ENCODE measurements at regions not wholly inside any gene's neighbourhood (a gene's known extent, or its start where the extent isn't known, plus 50 kb on each side); places are given as distances from the start of the nearest gene placed in this dataset.
"Not testable (repeated sequence)": the region's sequence is repeated elsewhere in the genome, so short reads cannot be mapped to it uniquely, and the experiment has no call there.

- peaks cover 10% of the 10 kb centered on the region for H3K9me3 Mint-ChIP-seq (ENCODE audit: low read depth)
- H3K27ac Mint-ChIP-seq: no peak overlapping the region
- no peaks in the 10 kb centered on the region for H3K36me3 Mint-ChIP-seq
- H3K27me3 Mint-ChIP-seq: peaks cover 5% of the 10 kb centered on the region
- no peak overlapping the region for H3K4me3 Mint-ChIP-seq
- H3K4me1 Mint-ChIP-seq (ENCODE audit: low read depth): no peaks in the 10 kb centered on the region
Measured at GRCh38 chr6:140533526-140533925, 1159.1 kb upstream of the CITED2 start.

- Mint-ChIP-seq H3K27me3 (no peaks in the 10 kb centered on the region), H3K4me1 (ENCODE audit: low read depth) (no peaks in the 10 kb centered on the region), H3K9me3 (ENCODE audit: low read depth) (no peaks in the 10 kb centered on the region), H3K4me3 (no peak overlapping the region), H3K27ac (no peak overlapping the region), H3K36me3 (no peaks in the 10 kb centered on the region)
Measured at GRCh38 chr6:140504776-140505175, 1130.3 kb upstream of the CITED2 start.

GRCh38 chr6:140500849-140501248, 1126.4 kb upstream of the CITED2 start:
- Mint-ChIP-seq H3K9me3 (ENCODE audit: low read depth) (no peaks in the 10 kb centered on the region), H3K27me3 (no peaks in the 10 kb centered on the region), H3K4me1 (ENCODE audit: low read depth) (no peaks in the 10 kb centered on the region), H3K4me3 (no peak overlapping the region), H3K36me3 (no peaks in the 10 kb centered on the region), H3K27ac (no peak overlapping the region)

GRCh38 chr6:140499607-140500006, 1125.2 kb upstream of the CITED2 start:
- Mint-ChIP-seq H3K9me3 (ENCODE audit: low read depth) (no peaks in the 10 kb centered on the region), H3K4me1 (ENCODE audit: low read depth) (no peaks in the 10 kb centered on the region), H3K36me3 (no peaks in the 10 kb centered on the region)

GRCh38 chr6:140494321-140495108, 1120.1 kb upstream of the CITED2 start:
- Mint-ChIP-seq H3K36me3 (no peaks in the 10 kb centered on the region), H3K27me3 (peaks cover 3% of the 10 kb centered on the region), H3K9me3 (ENCODE audit: low read depth) (no peaks in the 10 kb centered on the region), H3K4me3 (no peak overlapping the region), H3K27ac (no peak overlapping the region), H3K4me1 (ENCODE audit: low read depth) (no peaks in the 10 kb centered on the region)

More at GRCh38 chr6:140499607-140500006, 1125.2 kb upstream of the CITED2 start:
- Mint-ChIP-seq H3K27me3 (peaks cover under 1% of the 10 kb centered on the region), H3K4me3 (no peak overlapping the region), H3K27ac (no peak overlapping the region)

GRCh38 chr6:140493470-140493869, 1119.0 kb upstream of the CITED2 start:
- not testable (repeated sequence) for H3K4me3 Mint-ChIP-seq; H3K27ac Mint-ChIP-seq; H3K27me3 Mint-ChIP-seq; H3K4me1 Mint-ChIP-seq (ENCODE audit: low read depth); H3K9me3 Mint-ChIP-seq (ENCODE audit: low read depth); H3K36me3 Mint-ChIP-seq

- Mint-ChIP-seq H3K4me1 (ENCODE audit: low read depth) (no peaks in the 10 kb centered on the region), H3K4me3 (no peak overlapping the region), H3K9me3 (ENCODE audit: low read depth) (no peaks in the 10 kb centered on the region), H3K27me3 (peaks cover 3% of the 10 kb centered on the region), H3K27ac (no peak overlapping the region), H3K36me3 (no peaks in the 10 kb centered on the region)
Measured at GRCh38 chr6:140490081-140490480, 1115.6 kb upstream of the CITED2 start.

GRCh38 chr6:140487586-140487985, 1113.1 kb upstream of the CITED2 start:
- Mint-ChIP-seq H3K36me3 (no peaks in the 10 kb centered on the region), H3K4me1 (ENCODE audit: low read depth) (no peaks in the 10 kb centered on the region), H3K4me3 (no peak overlapping the region), H3K27me3 (no peaks in the 10 kb centered on the region), H3K27ac (no peak overlapping the region), H3K9me3 (ENCODE audit: low read depth) (no peaks in the 10 kb centered on the region)

- Mint-ChIP-seq H3K4me3 (no peak overlapping the region), H3K27me3 (no peaks in the 10 kb centered on the region), H3K4me1 (ENCODE audit: low read depth) (no peaks in the 10 kb centered on the region), H3K27ac (no peak overlapping the region), H3K9me3 (ENCODE audit: low read depth) (no peaks in the 10 kb centered on the region), H3K36me3 (no peaks in the 10 kb centered on the region)
Measured at GRCh38 chr6:140486450-140487361, 1112.3 kb upstream of the CITED2 start.

- Mint-ChIP-seq H3K27me3 (no peaks in the 10 kb centered on the region), H3K4me1 (ENCODE audit: low read depth) (no peaks in the 10 kb centered on the region), H3K9me3 (ENCODE audit: low read depth) (no peaks in the 10 kb centered on the region), H3K4me3 (no peak overlapping the region), H3K36me3 (no peaks in the 10 kb centered on the region), H3K27ac (no peak overlapping the region)
Measured at GRCh38 chr6:140485740-140486449, 1111.4 kb upstream of the CITED2 start.

GRCh38 chr6:140480852-140481251, 1106.4 kb upstream of the CITED2 start:
- H3K4me1 Mint-ChIP-seq (ENCODE audit: low read depth): no peaks in the 10 kb centered on the region
- no peaks in the 10 kb centered on the region for H3K27me3 Mint-ChIP-seq
- no peaks in the 10 kb centered on the region for H3K36me3 Mint-ChIP-seq
- H3K9me3 Mint-ChIP-seq (ENCODE audit: low read depth): peaks cover 3% of the 10 kb centered on the region
- no peak overlapping the region for H3K4me3 Mint-ChIP-seq
- H3K27ac Mint-ChIP-seq: no peak overlapping the region

GRCh38 chr6:140478631-140479030, 1104.2 kb upstream of the CITED2 start:
- H3K27ac Mint-ChIP-seq: no peak overlapping the region
- no peaks in the 10 kb centered on the region for H3K36me3 Mint-ChIP-seq
- no peak overlapping the region for H3K4me3 Mint-ChIP-seq
- no peaks in the 10 kb centered on the region for H3K4me1 Mint-ChIP-seq (ENCODE audit: low read depth)
- H3K27me3 Mint-ChIP-seq: no peaks in the 10 kb centered on the region
- H3K9me3 Mint-ChIP-seq (ENCODE audit: low read depth): peaks cover 3% of the 10 kb centered on the region

GRCh38 chr6:140475086-140475485, 1100.6 kb upstream of the CITED2 start:
- Mint-ChIP-seq H3K27ac (no peak overlapping the region), H3K36me3 (no peaks in the 10 kb centered on the region), H3K9me3 (ENCODE audit: low read depth) (peaks cover 3% of the 10 kb centered on the region), H3K27me3 (no peaks in the 10 kb centered on the region), H3K4me3 (no peak overlapping the region), H3K4me1 (ENCODE audit: low read depth) (no peaks in the 10 kb centered on the region)

- Mint-ChIP-seq H3K4me1 (ENCODE audit: low read depth) (no peaks in the 10 kb centered on the region), H3K27me3 (peaks cover 9% of the 10 kb centered on the region), H3K36me3 (no peaks in the 10 kb centered on the region), H3K9me3 (ENCODE audit: low read depth) (peaks cover 5% of the 10 kb centered on the region), H3K27ac (no peak overlapping the region), H3K4me3 (no peak overlapping the region)
Measured at GRCh38 chr6:140464720-140465119, 1090.3 kb upstream of the CITED2 start.

GRCh38 chr6:140463312-140463710, 1088.9 kb upstream of the CITED2 start:
- H3K27me3 Mint-ChIP-seq: peaks cover 9% of the 10 kb centered on the region
- H3K27ac Mint-ChIP-seq: no peak overlapping the region
- H3K4me3 Mint-ChIP-seq: no peak overlapping the region
- H3K9me3 Mint-ChIP-seq (ENCODE audit: low read depth): peaks cover 5% of the 10 kb centered on the region
- H3K36me3 Mint-ChIP-seq: no peaks in the 10 kb centered on the region
- no peaks in the 10 kb centered on the region for H3K4me1 Mint-ChIP-seq (ENCODE audit: low read depth)
